Renal pelvis (tissue), 1 donor: ENCODE measurements at regions not wholly inside any gene's neighbourhood (a gene's known extent, or its start where the extent isn't known, plus 50 kb on each side); places are given as distances from the start of the nearest gene placed in this dataset.
"Not testable (repeated sequence)": the region's sequence is repeated elsewhere in the genome, so short reads cannot be mapped to it uniquely, and the experiment has no call there.

Source experiments
- DNase-seq: peaks from one replicate; pipeline ENCODE4 v3.0.0-alpha.2; 2013

GRCh38 chr9:38342532-38342931 is 50.0 kb upstream of the ALDH1B1 start:
- no peak for DNase-seq

- DNase-seq = no peak
Measured at GRCh38 chr9:38342096-38342495, 50.4 kb upstream of the ALDH1B1 start.

GRCh38 chr9:38339496-38339895 is 53.0 kb upstream of the ALDH1B1 start:
- no peak for DNase-seq

GRCh38 chr9:38339087-38339486 is 53.4 kb upstream of the ALDH1B1 start:
- DNase-seq = no peak

- DNase-seq = no peak
Measured at GRCh38 chr9:38338342-38339018, 54.0 kb upstream of the ALDH1B1 start.

- no peak for DNase-seq
Measured at GRCh38 chr9:38337706-38338264, 54.7 kb upstream of the ALDH1B1 start.

GRCh38 chr9:38337181-38337580 is 55.3 kb upstream of the ALDH1B1 start:
- no peak for DNase-seq

GRCh38 chr9:38336341-38336740 is 56.2 kb upstream of the ALDH1B1 start:
- DNase-seq = no peak

- DNase-seq = no peak
Measured at GRCh38 chr9:38335686-38336085, 56.8 kb upstream of the ALDH1B1 start.

GRCh38 chr9:38334234-38334633 is 58.3 kb upstream of the ALDH1B1 start:
- no peak for DNase-seq

- no peak for DNase-seq
Measured at GRCh38 chr9:38333047-38333446, 59.5 kb upstream of the ALDH1B1 start.

- no peak for DNase-seq
Measured at GRCh38 chr9:38332625-38333024, 59.9 kb upstream of the ALDH1B1 start.

- DNase-seq = no peak
Measured at GRCh38 chr9:38331141-38331540, 61.4 kb upstream of the ALDH1B1 start.

- DNase-seq = no peak
Measured at GRCh38 chr9:38329968-38330367, 62.5 kb upstream of the ALDH1B1 start.

- no peak for DNase-seq
Measured at GRCh38 chr9:38328765-38329164, 63.7 kb upstream of the ALDH1B1 start.

- DNase-seq = no peak
Measured at GRCh38 chr9:38326122-38326521, 66.4 kb upstream of the ALDH1B1 start.

- DNase-seq = not testable (repeated sequence)
Measured at GRCh38 chr9:38324213-38324612, 68.3 kb upstream of the ALDH1B1 start.

GRCh38 chr9:38322937-38323336 is 69.6 kb upstream of the ALDH1B1 start:
- DNase-seq = no peak

GRCh38 chr9:38319496-38320173 is 72.9 kb upstream of the ALDH1B1 start:
- no peak for DNase-seq

- DNase-seq = no peak
Measured at GRCh38 chr9:38318759-38319495, 73.6 kb upstream of the ALDH1B1 start.

- DNase-seq = no peak
Measured at GRCh38 chr9:38316166-38316780, 76.2 kb upstream of the ALDH1B1 start.

- DNase-seq = no peak
Measured at GRCh38 chr9:38315085-38315595, 77.4 kb upstream of the ALDH1B1 start.
